HG03045 (cell line): ENCODE measurements at regions not wholly inside any gene's neighbourhood (a gene's known extent, or its start where the extent isn't known, plus 50 kb on each side); places are given as distances from the start of the nearest gene placed in this dataset.

ENCODE experiments used
- ATAC-seq: cut with Tn5 transposase; IDR thresholded peaks from one replicate; pipeline ENCODE4 v1.9.1; 2021; ENCODE audit warnings: mild to moderate bottlenecking, moderate library complexity; ENCODE audit not compliant: unreplicated experiment

DNA sequence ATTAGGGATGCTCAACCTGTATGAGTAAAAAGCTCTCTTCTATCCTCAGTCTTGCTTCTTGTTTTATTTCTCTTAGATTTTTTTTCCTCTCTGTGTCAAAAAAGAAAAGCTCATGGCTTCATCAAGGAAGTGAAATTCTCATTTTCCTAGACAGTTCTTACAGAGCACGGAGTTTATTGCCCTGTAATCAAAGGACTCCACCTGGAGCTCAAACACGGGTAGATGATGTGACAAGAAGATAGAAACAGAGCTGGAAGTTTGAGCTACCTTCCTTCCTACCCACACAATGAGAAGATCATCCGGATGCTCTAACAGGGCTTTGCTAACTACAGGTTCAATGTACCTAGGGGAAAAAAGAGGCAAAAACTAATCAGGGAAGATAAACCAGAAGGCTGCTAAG is 564.8 kb downstream of the MED13L start:
- no peak for ATAC-seq

- no peak for ATAC-seq
These were observed 567.4 kb downstream of the MED13L start for GRCh38 chr12:115710104-115710564.

- ATAC-seq: no peak
These were observed 567.9 kb downstream of the MED13L start for GRCh38 chr12:115709540-115710011.

- no peak for ATAC-seq
These were observed 568.7 kb downstream of the MED13L start for GRCh38 chr12:115708801-115709200.

- no peak for ATAC-seq
These were observed 576.5 kb downstream of the MED13L start for GRCh38 chr12:115700896-115701465.

GRCh38 chr12:115700081-115700480 is 577.4 kb downstream of the MED13L start:
- ATAC-seq: no peak

- no peak for ATAC-seq
These were observed 579.2 kb downstream of the MED13L start for GRCh38 chr12:115698257-115698656.

DNA sequence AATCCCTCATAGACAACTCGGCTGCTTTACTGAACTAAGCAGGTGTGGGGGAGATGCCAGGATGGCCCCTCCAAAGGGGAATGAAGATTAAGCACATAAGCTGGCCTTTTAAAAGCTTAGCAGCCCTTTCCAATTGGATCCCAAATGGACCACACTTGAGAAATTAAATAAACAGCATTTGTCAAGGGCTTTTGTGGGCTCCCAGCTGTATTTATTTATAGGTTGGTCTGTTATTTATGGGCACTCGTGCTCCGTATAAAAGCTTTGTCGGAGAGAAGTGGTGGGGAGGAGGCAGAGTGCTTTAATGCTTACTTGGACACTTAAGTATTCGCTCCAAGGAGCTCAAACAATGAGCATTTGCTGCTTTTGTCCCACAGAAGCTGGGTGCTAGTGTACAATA is 580.2 kb downstream of the MED13L start:
- ATAC-seq: no peak

DNA sequence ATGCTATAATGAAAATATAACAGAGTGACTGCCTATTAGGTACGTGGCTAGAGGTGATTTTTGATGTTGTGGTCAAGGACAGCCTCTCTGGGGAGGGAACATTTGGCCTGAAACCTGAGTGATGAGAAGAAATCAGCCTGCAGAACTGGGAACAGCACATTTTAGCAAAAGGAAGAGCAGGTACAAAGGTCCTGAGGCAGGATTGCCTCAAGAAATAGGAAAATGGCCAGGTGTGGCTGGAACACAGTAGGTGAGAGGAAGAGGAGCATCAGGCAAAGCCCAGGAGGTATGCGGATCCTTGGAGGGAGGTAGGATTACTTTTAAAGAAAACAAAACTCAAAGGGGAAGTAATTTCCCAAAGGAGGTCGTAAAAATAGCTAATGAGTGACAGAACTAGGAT is 582.9 kb downstream of the MED13L start:
- no peak for ATAC-seq

DNA sequence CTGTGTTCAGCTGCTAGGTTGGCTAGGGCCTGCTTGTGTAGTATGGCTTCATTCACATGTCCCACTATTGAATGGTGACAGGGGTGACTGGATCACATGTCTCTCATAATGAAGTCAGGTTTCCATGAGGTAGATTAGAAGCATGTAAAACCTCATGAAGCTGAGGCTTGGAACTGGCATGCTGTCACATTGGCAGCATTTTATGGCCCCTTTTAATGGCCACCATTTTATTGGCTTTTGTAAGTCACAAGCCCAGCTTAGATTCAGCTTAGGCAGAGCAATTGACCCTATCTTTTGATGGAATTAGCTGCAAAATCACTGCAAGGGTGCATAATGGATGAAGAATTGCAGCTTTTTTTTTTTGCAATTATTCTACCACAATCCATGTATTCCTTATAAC is 583.5 kb downstream of the MED13L start:
- ATAC-seq: no peak

DNA sequence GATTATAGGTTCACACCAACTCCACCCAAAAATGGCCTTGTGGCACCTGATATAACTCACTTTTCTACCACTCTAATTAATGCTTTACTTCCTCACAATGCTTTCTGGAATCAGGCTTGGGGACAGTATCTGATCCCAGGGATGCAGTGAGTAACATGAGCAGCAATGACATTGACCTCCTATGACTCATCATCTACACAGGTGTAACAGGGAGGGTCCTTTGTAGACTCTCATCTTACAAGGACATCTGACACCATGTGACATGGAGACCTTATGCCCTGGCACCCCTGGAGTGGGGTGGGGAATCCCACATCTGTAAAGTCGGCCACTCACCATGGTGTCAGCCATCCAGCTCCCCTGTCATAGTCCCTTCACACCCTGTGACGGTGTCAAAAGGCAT is 586.4 kb downstream of the MED13L start:
- no peak for ATAC-seq

- no peak for ATAC-seq
These were observed 590.4 kb downstream of the MED13L start for GRCh38 chr12:115687094-115687493.

DNA sequence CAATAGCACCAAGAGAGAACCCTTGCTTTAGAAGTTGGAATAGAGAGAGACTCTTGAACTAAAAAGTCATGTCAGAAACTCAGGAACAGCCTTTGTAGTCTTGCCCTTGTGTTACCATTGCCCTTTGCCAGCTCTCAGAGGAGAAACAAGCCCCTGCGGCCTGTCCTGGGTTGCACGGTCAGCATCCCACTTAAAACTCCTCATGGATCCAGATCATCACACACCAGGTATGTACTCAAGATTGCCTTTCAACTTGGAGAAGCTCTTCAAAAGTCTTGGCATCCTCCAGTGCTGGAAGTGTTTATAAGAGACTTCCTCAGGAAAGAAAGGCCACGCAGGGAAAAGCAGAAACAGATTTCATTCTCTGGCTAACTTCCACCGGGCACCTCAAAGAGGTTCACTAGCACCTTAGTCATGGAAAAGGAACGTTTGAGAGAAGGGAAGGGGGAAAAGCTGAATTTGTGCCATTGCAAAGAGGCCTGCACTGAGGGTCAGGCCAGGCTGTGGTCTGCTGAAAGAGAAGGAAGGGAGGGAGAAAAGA is 594.2 kb downstream of the MED13L start:
- ATAC-seq: no peak

DNA sequence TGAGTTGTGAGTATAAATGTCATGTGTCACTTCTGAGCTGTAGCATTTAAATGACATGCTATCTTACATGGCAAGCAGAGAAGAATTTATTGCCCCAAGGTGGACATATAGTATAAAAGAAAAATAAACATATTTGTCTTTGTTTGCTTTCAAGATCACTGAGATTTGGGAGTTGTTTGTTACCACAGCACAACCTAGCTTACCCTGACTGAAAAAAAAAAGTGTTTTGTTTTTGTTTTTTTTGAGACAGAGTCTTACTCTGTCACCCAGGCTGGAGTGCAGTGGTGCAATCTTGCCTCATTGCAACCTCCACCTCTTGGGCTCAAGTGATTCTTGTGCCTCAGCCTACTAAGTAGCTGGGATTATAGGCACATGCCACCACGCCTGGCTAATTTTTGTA is 596.5 kb downstream of the MED13L start:
- no peak for ATAC-seq

DNA sequence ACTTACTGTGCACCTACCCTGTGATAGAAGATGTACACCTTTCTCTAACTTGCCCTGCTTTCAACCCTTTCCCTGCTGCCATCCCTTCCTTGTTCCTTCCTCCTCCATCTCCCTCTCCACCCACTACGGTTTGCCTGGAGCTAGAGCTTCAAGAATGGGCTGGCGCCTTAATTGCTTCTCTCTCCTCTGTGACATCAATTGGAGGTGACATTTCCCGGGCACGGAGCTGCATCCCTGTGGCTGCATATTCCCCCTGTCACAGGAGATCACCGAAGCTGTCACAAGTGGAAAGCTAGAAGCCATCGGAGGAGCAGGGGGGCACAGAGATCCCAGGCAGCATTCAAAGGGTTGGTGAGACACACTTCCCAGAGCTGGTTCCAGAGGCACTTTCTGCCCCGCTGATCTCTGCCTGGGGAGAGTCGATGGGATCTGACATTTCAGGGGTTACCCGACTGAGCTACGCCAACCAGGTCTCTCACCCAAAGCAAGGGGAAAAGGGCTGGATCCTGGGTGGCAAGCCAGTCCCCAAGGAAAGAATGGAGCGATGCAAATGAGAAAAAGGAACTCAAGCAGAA is 604.9 kb downstream of the MED13L start:
- no peak for ATAC-seq

DNA sequence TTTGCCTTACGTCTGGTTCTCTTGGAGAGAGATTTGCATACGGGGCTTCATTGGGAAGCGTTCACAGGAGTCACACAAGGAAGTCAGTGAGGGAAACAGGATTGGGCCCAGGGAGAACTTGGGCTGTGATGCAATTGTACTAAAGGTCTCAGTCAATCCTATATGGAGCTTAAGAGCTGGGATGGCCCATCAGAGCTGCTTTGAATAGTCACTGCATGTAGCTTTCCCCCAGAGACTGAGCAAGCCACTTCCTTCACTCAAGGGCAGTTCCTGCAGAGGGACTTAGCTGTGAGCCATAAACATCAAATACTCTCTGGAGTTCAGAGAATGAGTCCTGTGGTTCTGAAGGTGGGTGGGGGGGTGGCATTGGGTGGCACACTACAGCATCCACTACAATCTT is 605.4 kb downstream of the MED13L start:
- no peak for ATAC-seq

DNA sequence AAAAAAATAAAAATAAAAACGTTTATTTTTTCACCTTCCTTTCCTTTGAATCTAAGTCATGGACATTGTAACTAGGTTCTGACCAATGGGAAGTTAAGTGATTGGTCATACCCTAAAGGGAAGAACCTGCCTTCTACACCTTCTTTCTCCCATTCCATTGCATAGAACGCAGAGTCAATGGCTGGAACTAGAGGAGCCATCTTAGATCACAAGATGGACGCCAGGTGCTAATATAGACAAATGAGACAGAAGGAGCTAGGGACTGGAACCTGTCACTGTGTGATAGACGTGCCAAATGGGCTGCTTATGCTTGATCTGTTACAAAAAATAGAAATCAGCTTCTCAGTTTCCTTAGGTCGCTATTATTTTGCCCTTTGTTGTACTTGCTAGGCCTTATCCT is 606.6 kb downstream of the MED13L start:
- no peak for ATAC-seq

- no peak for ATAC-seq
These were observed 610.4 kb downstream of the MED13L start for GRCh38 chr12:115667116-115667515.

GRCh38 chr12:115666168-115666567 is 611.3 kb downstream of the MED13L start:
- ATAC-seq: no peak

DNA sequence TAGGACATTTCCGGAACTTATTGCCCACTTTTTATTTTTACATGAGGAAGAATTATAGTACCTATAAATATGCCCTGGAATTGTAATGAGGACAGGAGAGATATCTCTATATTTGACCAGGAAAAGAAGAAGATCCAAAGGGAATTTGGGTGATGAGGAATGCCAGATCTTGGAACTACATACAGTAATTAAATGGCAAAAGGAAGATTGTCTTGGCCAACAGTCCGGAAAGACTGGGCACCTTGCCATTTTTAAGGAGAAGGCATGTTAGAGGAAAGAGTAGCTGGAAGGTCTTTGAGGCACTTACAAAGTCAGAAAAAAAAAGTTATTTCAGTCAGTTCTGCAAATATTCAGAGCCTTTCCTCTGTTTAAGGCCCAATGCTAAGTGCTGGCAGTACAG is 616.4 kb downstream of the MED13L start:
- ATAC-seq: no peak

- ATAC-seq: no peak
These were observed 617.2 kb downstream of the MED13L start for GRCh38 chr12:115660211-115660805.

GRCh38 chr12:115659422-115659821 is 618.1 kb downstream of the MED13L start:
- ATAC-seq: no peak
